GM18868 (cell line): ENCODE measurements at regions not wholly inside any gene's neighbourhood (a gene's known extent, or its start where the extent isn't known, plus 50 kb on each side); places are given as distances from the start of the nearest gene placed in this dataset.

Experiments used
- ATAC-seq: cut with Tn5 transposase; IDR thresholded peaks from one replicate; pipeline ENCODE4 v1.9.1; 2021; ENCODE audit warnings: mild to moderate bottlenecking, moderate library complexity; ENCODE audit not compliant: unreplicated experiment

DNA sequence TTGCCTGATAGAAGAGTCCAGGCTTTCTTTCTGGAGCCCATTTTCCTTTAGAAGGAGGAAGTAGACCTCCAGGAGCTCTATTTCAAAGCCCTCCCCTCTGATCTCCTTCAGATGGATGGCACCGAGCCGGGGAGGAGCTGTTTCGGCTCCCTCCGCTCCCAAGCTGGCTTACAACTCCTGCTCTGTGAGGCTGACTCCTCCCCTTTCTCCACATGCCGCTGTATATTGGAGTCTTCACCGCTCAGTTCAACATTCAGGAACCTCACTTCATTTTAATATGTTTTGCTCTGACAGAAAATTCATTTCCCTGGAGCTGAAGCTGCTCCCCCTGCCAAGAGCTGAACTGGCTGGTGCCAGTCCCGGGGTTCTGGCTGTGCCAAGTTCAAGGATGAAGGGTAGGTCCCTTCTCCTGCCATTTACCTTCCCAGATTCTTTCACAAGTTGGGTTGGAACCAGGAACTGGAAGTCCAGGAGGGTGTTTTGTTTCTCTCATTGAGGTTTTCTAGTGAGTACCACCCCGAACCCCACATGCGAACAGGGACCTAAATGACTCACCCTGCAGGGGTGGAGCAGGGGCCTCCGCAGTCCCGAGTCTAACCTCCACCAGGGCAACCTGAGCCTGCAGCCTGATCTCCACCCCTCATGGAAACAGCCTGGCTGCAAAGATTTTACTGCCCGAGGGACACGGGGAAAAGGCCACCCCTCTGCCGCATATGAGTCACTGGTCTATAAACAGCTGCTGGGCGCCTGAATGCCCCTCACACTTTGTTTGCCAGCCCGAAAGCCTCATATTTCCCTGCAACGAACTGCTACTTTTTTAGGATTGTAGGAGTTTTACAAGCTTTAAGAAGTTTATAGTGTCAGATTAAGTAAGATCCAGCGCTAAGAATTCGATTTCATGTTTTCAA is 68.6 kb upstream of the FOXA2 start:
- no peak for ATAC-seq

DNA sequence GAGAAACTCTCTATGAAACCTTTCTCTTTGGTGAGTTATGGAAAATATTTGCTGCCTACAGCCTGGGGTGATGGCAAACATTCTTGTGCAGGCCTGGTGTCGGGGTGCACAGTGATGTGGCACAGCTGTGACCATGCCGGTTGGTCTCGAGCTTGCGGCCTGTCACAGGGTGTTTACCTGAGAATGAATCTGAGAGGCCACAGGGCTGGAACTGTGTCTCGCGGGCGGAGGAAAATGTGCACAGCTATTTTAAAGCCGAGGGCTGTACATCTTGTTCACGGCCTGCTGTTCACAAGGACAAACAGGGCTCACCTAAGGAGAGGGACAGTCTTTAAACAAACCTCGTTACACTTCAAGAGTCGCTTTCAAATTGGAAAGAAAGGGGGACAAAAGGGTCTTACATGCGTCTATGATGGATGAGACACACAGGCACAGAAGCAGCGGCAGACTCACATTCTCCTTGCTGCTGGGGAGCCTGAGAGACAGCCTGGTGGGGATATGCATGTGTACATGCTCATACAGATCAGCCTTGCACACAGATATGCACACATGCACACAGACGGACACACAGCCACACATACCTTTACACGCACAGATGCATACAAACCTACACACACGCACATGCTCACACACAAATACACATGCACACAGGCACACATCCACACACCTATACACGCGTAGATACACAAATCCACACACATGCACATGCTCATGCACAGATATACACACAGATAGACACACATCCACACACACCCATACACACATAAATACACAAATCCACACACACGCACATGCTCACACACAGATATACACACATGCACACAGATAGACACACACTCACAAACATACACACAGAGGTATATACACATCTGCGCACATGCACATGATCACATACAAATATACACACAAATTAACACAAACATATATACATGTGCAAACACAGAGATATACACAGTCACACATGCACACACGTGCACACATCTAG is 69.6 kb upstream of the FOXA2 start:
- ATAC-seq, result no peak

DNA sequence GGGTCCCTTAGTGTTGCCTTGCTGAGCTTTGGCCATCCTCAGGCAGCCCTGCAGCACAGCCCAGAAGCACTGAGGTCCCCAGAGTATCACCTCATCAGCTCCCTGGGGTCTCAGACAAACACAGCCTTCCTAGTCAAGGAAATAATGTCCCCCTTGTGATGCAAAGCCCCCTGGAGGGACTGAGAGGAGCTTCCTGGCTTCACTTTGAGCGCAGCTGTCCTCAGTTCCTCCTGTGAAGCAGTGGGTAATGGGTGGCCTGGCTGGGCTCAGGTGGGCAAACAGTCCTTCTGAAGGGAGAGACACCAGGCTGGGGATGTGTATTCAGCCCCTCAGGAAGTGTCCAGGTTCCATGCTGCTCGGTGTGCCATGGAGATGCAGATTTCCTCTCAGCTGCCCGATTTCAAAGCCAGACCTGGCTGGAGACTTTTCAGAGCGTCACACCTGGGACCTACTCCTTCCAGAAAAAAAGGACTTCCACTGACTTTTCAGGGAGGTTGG is 79.2 kb upstream of the FOXA2 start:
- ATAC-seq, result no peak

DNA sequence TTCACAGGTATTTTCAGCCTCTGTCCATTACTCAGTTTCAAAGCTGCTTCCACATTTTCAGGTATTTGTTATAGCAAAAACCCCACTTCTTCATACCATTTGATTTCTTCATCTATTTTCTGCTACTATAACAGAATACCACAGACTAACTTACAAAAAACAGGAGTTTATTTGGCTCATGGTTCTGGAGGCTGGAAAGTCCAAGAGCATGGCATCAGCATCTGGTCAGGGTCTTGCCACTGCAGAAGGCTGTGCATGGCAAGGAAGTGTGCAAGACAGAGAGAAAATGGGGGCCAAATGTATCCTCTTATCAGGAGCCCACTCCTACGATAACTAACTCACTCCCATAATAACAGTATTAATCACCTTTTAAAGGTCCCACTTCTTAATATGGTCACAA is 82.8 kb upstream of the FOXA2 start:
- ATAC-seq, result no peak

DNA sequence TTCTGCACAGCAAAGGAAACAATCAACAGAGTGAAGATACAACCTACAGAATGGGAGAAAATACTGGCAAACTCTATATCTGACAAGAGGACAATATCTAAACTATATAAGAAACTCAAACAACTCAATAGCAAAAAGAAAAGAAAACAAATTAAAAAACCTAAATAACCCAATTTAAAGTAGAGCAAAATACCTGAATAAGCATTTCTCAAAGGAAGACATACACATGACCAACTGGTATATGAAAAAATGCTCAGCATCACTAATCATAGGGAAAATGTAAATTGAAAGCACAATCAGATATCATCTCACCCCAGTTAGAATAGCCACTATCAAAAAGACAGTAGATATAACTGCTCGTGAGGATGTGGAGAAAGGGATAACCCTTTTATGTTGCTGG is 87.8 kb upstream of the FOXA2 start:
- no peak for ATAC-seq

DNA sequence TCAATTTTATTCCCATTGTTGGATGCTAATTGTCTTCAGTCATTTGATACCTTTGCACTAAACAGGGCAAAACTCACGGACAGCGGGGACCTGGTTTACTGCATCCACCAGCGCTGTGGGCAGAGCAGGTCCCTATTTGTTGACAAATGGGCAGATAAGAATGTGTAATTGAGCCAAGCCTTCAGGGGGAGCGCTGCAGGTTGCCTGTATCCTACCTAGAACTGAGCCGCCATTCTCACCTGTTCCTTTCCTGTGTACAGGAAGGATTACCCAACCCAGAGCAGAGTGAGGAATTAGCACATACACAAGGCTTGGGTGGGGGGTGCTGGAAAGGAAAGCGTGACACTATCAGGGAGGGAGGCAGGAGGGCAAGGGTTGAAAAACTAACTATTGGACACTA is 89.1 kb upstream of the FOXA2 start:
- no peak for ATAC-seq

DNA sequence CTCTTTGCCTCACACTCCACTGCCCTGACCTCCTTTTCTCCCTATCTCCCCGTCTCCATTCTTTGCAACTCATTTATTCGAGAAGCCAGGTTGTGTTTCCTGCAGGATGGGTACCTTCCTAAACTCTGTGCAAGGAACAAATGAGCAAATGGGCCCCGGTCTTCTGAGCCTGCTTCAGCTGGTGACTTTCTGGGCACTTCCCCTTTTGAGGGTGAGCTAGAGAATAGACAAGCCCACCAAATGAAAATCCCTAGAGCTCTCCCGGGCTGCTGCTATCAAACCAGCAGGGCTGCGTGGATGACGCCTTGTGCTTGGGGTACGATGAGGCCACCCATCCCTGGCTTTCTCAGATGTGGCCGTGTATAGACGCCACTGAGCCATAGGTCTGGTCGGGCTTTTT is 91.0 kb upstream of the FOXA2 start:
- no peak for ATAC-seq

DNA sequence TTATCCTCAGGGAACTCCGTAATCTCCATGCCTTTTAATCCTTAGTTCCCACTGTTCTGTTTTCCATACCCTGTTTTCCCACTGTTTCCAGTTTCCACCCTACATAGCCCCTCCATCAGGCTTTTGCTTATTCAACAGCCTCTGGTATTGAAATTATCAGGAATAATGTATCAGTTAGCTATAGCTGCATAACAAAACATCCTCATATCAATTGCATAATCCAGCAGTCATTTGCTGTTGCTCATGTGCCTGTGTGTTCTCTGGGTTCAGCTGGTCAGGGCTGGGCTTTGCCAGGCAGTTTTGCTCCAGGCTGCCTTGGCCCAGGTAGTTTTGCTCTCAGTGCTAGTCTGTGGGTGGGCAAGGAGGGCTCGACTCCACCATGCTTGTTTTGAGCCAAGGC is 94.3 kb upstream of the FOXA2 start:
- ATAC-seq, result no peak

DNA sequence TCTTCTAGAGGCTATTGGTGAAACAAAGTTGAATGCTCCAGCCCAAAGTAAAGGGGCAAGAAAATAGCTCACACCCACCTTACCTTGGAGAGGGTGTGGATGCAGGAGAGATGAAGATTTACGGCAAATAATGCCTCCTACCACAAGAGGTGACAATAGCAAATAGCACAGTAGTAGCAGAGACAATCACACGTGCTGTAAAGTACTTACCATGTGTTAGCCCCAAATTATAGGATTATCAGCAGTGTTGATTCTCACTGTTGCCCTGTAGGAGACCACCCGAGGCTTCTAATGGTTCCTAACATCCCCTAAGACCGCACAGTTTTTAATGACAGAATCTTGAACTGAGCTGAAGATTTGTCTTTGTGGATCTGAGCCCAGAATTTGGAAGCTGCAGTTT is 94.8 kb upstream of the FOXA2 start:
- no peak for ATAC-seq

DNA sequence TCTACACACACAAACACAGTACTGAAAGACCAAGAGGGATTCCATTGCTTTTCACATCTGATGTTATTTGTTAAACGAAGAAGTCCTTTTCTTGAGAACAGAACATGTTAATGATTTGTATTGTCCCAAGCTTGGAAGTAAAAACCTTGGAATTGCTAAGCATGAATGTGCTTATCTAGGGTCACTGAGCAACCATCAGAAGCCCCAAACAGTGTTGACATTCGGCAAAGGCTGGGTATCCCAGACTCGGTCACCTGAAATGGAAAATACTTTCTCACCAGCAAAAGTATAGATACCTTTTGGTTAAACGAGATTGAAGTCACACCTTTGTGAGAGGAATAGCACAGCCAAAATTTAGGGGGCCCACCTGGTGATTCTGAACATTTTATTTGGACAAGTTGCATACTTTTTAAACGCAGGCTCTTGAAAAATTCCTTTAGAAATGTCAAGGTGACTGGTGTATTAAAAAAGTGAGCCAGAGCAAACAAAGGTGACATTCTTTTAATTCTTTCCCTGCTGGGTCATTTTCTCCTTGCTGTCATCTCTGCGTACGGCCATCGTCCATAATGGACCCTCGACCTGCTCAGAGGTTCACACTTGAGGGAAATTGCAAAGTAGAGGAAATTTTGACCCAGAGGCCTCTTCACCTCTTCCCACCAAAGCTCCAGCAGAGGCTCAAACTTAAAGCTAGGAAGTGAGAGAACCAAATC is 95.8 kb upstream of the FOXA2 start:
- ATAC-seq, result no peak

DNA sequence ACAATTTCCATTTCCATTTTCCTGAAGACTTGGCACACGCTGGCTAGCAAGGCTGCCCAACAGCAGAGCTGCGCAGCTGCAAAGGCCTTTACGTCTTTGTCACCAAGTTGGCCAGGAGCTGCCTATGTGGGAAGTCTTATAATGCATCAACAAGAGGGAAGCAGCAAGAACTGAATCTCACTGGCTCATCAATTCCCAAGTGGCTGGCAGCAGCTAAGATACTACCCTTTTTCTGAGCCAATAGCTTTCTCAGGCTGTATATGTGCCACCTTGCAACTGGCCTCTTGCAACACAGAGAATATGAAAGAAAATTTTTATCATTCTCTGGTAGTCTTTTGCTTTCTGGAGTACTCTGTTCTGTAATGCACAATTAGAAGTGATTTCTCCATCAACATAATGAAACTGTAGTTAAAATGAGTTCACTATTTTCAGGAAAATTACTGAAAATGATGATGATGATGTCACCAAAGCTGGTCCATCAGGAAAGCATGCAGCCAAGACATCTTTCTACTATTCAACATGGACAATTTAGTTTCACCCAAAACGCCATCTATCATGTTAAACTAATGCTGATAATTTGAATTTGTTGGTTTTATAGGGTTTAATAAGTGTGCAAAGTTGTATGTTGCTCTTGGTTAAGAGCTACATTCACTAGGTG is 97.3 kb upstream of the FOXA2 start:
- no peak for ATAC-seq

DNA sequence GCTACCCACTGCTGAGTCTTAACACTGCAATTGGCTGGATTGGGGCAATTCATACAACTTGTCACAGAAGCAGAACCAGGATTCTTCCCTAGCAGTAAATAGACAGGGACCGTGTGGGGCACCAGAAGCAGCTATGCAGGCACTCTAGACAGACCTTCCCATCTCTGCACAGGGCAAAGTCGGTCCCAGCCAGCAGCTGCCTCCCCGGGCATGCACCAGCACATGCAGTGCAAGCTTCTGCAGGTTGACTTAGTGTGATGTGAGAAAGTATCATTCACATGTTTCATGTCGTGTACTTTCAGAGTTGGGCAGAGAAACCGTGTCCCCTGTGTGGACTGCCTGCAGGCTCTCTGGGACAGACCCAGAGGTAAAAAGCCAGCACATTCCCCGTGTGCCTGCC is 98.0 kb upstream of the FOXA2 start:
- ATAC-seq, result no peak

DNA sequence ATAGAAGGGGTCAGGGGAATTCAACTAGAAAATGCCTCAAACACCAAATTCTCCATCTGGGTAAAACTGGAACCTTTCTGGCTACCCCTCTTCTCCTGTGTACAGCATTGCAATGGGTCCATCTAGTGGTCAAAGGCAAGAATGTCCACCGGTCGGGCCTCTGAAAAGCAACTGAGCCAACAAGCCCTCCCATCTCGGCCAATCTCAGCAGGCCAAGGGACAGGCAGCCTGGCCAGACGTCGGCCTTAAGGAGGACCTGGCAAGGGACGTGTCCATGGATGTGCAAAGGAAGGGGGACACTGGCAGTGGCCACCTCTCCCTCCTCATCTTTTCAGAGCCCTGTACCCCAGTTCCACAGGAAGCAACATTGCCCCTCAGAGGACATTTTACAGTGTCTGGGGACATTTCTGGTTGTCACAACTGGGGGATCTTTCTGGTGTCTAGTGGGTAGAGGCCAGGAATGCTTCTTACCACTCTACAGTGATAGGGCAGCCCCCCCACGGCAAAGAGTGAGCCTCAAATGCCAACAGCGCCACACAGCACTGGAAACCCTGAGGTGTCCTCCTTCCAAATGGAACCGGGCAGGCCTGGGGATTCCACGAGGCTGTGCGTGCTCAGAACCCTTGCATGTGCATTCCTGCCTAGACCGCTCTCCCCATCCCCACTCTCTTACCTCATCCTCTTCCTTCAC is 99.8 kb upstream of the FOXA2 start:
- ATAC-seq, result peak; percentile 87

DNA sequence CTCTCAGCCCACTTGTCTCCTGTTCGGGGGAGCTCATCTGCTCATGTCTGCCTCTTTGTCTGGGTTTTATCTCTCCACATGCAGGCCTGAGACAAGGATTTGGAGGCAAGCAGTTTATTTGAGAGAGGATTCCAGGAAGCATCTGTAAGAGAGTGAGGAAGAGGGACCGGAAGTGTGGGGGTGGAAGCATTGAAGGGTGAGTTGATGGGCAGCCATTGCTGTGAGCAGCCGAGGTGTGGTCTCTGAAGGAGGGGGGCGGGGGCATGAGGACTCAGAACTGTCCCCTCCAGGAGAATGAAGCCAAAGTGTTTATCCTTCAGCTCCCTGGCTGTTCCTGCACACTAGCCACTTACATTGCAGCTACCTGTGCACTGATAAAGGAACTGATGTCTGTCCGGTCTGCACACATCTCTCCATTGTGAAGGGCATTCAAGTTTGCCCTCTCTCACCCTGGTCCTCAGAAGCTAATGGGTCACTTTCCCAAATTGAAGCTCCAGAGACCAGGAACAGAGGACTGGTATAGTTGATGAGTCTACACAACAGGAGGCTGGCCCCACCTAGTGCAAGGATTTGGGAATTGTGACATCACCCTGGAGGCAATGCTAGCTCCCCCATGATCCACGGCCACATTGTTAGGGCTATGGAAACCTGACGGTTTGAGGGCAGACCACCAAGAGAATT is 100.5 kb upstream of the FOXA2 start:
- ATAC-seq, result no peak

DNA sequence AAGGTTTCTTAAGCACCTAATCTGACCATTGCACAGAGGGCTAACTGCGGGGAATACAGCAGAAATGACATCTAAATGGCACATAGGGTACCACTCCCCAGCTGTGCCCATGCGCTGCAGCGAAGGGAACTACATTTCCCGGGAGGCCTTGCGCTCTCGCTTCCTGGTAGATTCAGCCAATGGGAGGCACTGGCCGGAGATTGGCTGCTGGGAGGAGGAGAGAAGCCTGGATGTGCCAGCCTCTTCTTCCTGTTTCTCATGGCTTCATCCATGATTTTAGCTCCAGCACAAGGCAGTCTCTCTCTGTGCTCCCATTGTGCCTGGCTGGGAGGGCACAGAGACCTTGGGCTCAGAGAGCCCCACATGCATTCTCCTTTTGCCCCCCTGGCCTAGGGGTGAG is 101.7 kb upstream of the FOXA2 start:
- peak; percentile 55 for ATAC-seq

DNA sequence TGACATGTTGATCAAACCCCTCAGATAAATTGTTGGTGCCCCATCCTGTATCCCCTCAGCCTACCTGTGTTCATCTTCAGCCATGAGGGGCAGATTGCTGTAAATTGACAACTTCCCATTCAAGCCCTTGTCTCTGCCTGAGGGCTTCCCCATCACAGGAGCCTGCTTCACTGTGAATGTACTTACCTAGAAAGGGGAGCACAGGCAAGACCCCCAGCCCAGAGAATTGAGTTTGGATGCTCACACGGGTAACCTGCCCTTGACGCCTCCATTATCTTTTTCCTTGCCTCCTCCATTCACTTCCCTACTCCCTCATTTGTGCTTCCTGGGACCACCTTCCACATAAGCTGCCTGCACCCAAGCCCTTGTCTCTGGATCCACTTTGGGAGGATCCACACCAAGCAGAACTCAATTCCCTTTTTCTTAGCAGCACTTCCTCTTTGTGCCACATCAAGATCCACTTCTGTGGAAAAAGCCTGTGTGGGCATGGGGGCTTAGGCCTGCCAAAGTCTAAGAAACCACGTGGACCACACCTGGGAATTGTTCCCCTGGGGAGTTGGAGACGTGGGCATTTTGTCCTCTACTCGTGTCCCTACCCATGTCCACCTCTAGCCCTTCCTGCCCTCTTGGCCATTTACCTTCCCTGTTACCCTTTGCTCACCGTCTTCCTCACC is 103.4 kb upstream of the FOXA2 start:
- ATAC-seq, result no peak

DNA sequence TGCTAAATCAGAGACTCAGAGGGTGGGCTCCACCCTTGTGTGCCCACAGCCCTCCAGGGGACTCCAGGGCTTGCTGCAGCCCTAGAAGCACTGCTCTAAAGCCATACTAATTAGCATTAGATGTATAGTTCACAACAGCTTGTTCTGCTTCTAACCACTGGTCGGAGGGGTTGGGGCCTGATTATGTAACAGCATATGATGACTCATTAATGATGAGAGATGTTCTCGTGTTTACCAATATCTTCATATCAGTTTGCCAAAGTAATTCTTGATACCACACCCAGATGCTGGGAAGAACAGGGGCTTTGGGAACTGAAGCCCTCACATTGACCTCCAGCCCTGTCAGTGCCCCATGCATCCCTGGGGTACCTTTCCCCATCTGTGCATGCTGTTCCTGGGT is 104.1 kb upstream of the FOXA2 start:
- ATAC-seq, result no peak

DNA sequence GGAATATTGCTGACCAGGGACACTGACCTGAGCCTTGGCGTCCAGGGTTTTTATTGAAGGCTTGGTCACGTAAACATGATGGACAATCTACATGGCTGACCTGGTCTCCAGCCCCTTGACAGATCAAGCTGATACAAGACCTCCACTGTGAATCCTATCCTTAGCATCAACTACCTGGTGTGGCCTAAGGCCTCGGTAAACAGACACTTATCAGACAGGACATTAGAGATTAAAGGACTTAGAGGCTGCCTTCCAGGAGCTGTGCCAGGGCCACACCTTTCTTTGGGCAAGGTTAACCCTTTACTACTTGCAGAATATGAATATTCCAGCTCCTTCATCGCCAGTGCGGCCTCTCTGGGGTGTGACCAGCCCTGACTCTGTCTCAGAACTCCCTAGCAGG is 104.9 kb upstream of the FOXA2 start:
- ATAC-seq, result no peak

DNA sequence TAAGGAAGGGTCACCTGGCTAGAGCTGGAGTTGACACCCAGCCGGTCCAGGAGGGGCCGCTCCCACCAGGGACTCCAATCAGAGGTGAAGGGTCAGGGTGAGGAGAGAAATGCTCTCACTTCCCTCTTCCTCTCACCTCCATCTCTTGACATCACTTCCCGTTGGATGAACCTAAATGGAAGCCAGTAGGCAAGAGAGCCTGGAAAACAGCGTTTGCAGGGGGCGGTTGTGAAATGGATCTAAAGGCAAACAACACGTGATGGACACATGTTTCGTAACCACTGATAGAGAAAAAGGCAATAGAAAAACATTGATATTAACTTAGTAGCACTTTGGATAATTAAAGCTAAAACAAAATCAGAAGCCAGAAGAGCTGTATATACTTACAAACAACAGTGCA is 105.6 kb upstream of the FOXA2 start:
- no peak for ATAC-seq
